ENCODE measurements at regions not wholly inside any gene's neighbourhood (a gene's known extent, or its start where the extent isn't known, plus 50 kb on each side); places are given as distances from the start of the nearest gene placed in this dataset.

GRCh38 chr2:156695020-156695419 lies 258.8 kb downstream of the GPD2 start:
- H3K4me3 ChIP-seq (ENCODE audit: low read depth, low read length): no peak overlapping the region

GRCh38 chr2:156695595-156695994 lies 259.4 kb downstream of the GPD2 start:
- H3K4me3 ChIP-seq (ENCODE audit: low read depth, low read length): no peak overlapping the region

GRCh38 chr2:156697906-156698305 lies 261.7 kb downstream of the GPD2 start:
- no peak overlapping the region for H3K4me3 ChIP-seq (ENCODE audit: low read depth, low read length)

GRCh38 chr2:156700681-156701080 lies 264.5 kb downstream of the GPD2 start:
- no peak overlapping the region for H3K4me3 ChIP-seq (ENCODE audit: low read depth, low read length)

- H3K4me3 ChIP-seq (ENCODE audit: low read depth, low read length): no peak overlapping the region
Observed at GRCh38 chr2:156702541-156702940, 266.4 kb downstream of the GPD2 start.

- H3K4me3 ChIP-seq (ENCODE audit: low read depth, low read length): no peak overlapping the region
Observed at GRCh38 chr2:156703642-156704041, 267.5 kb downstream of the GPD2 start.

- no peak overlapping the region for H3K4me3 ChIP-seq (ENCODE audit: low read depth, low read length)
Observed at GRCh38 chr2:156704132-156704531, 268.0 kb downstream of the GPD2 start.

- H3K4me3 ChIP-seq (ENCODE audit: low read depth, low read length): no peak overlapping the region
Observed at GRCh38 chr2:156704617-156705016, 268.4 kb downstream of the GPD2 start.

GRCh38 chr2:156706576-156706975 lies 270.4 kb downstream of the GPD2 start:
- no peak overlapping the region for H3K4me3 ChIP-seq (ENCODE audit: low read depth, low read length)

- H3K4me3 ChIP-seq (ENCODE audit: low read depth, low read length): no peak overlapping the region
Observed at GRCh38 chr2:156708051-156708450, 271.9 kb downstream of the GPD2 start.

- no peak overlapping the region for H3K4me3 ChIP-seq (ENCODE audit: low read depth, low read length)
Observed at GRCh38 chr2:156709091-156709490, 272.9 kb downstream of the GPD2 start.

GRCh38 chr2:156719036-156719435 lies 282.9 kb downstream of the GPD2 start:
- no peak overlapping the region for H3K4me3 ChIP-seq (ENCODE audit: low read depth, low read length)

- no peak overlapping the region for H3K4me3 ChIP-seq (ENCODE audit: low read depth, low read length)
Observed at GRCh38 chr2:156727867-156728266, 291.7 kb downstream of the GPD2 start.

- H3K4me3 ChIP-seq (ENCODE audit: low read depth, low read length): no peak overlapping the region
Observed at GRCh38 chr2:156728328-156728727, 292.1 kb downstream of the GPD2 start.

- no peak overlapping the region for H3K4me3 ChIP-seq (ENCODE audit: low read depth, low read length)
Observed at GRCh38 chr2:156731506-156731905, 295.3 kb downstream of the GPD2 start.

GRCh38 chr2:156736950-156737349 lies 300.8 kb downstream of the GPD2 start:
- H3K4me3 ChIP-seq (ENCODE audit: low read depth, low read length): no peak overlapping the region

- H3K4me3 ChIP-seq (ENCODE audit: low read depth, low read length): no peak overlapping the region
Observed at GRCh38 chr2:156739301-156739700, 303.1 kb downstream of the GPD2 start.

GRCh38 chr2:156745619-156746018 lies 309.4 kb downstream of the GPD2 start:
- no peak overlapping the region for H3K4me3 ChIP-seq (ENCODE audit: low read depth, low read length)

- H3K4me3 ChIP-seq (ENCODE audit: low read depth, low read length): no peak overlapping the region
Observed at GRCh38 chr2:156748221-156748620, 312.0 kb downstream of the GPD2 start.

GRCh38 chr2:156752042-156752441 lies 315.9 kb downstream of the GPD2 start:
- H3K4me3 ChIP-seq (ENCODE audit: low read depth, low read length): no peak overlapping the region

- no peak overlapping the region for H3K4me3 ChIP-seq (ENCODE audit: low read depth, low read length)
Observed at GRCh38 chr2:156753766-156754165, 317.6 kb downstream of the GPD2 start.

GRCh38 chr2:156756516-156756915 lies 320.3 kb downstream of the GPD2 start:
- H3K4me3 ChIP-seq (ENCODE audit: low read depth, low read length): no peak overlapping the region

- H3K4me3 ChIP-seq (ENCODE audit: low read depth, low read length): no peak overlapping the region
Observed at GRCh38 chr2:156763174-156763573, 327.0 kb downstream of the GPD2 start.

GRCh38 chr2:156765043-156765442 lies 328.9 kb downstream of the GPD2 start:
- no peak overlapping the region for H3K4me3 ChIP-seq (ENCODE audit: low read depth, low read length)

All from iPS-11a (cell line).